ENCODE measurements at regions not wholly inside any gene's neighbourhood (a gene's known extent, or its start where the extent isn't known, plus 50 kb on each side); places are given as distances from the start of the nearest gene placed in this dataset.
"Not testable (repeated sequence)": the region's sequence is repeated elsewhere in the genome, so short reads cannot be mapped to it uniquely, and the experiment has no call there.

GRCh38 chr1:172941471-172941870 lies 109.3 kb downstream of the TNFSF18 start:
- Histone ChIP-seq H3K79me2 (ENCODE audit: control insufficient read depth, insufficient read depth, low read length) (no peaks in the 10 kb centered on the region), H3K27me3 (ENCODE audit: control insufficient read depth, extremely low read depth, insufficient read depth, low read length) (no peaks in the 10 kb centered on the region), H3K4me1 (ENCODE audit: control insufficient read depth, extremely low read depth, insufficient read depth, low read length) (peaks cover 4% of the 10 kb centered on the region), H3K36me3 (ENCODE audit: control insufficient read depth in 2 of 2, extremely low read depth in 1 of 2, insufficient read depth in 2 of 2, low read length in 2 of 2) (no peaks in the 10 kb centered on the region), H4K20me1 (ENCODE audit: control insufficient read depth, extremely low read depth, insufficient read depth, low read length) (no peaks in the 10 kb centered on the region), H3K9ac (ENCODE audit: control insufficient read depth, extremely low read depth, insufficient read depth, low read length) (no peak overlapping the region), H3K9me1 (ENCODE audit: control insufficient read depth, extremely low read depth, insufficient read depth, low read length) (no peaks in the 10 kb centered on the region), H2AFZ (ENCODE audit: control insufficient read depth, low read length) (no peak overlapping the region), H3K9me3 (ENCODE audit: control insufficient read depth, low read depth, low read length) (no peaks in the 10 kb centered on the region), H3K4me3 (ENCODE audit: control insufficient read depth in 2 of 3, extremely low read depth in 1 of 3, insufficient read depth in 2 of 3, low read depth in 1 of 3, low read length in 3 of 3) (no peak overlapping the region), H3K27ac (ENCODE audit: control insufficient read depth, insufficient read depth, low read length) (no peak overlapping the region), H3K4me2 (ENCODE audit: control insufficient read depth, extremely low read depth, insufficient read depth, low read depth, low read length) (no peak overlapping the region)
- DNase-seq (ENCODE audit: low read depth, low spot score) (no peak), FAIRE-seq (no peak)
- dilution Hi-C loops (cut with MboI; ENCODE audit: extremely low pct_ligation_motif_present, low sequenced_read_pairs) = no loop called here
- TF ChIP-seq EZH2 (IDR thresholded peaks at IDR 0.05; ENCODE audit: low read length) = no peak
- no peak for TF ChIP-seq CTCF (optimal IDR thresholded peaks at IDR 0.05 in 1 of 3, IDR thresholded peaks at IDR 0.05 in 1 of 3, conservative IDR thresholded peaks at IDR 0.05 in 1 of 3; ENCODE audit: extremely low read depth in 1 of 3, insufficient read depth in 2 of 3, low read length in 3 of 3)

GRCh38 chr1:172941945-172942344 lies 108.8 kb downstream of the TNFSF18 start:
- Histone ChIP-seq H3K4me2 (ENCODE audit: control insufficient read depth, extremely low read depth, insufficient read depth, low read depth, low read length) (no peak overlapping the region), H3K9me1 (ENCODE audit: control insufficient read depth, extremely low read depth, insufficient read depth, low read length) (no peaks in the 10 kb centered on the region), H3K9me3 (ENCODE audit: control insufficient read depth, low read depth, low read length) (no peaks in the 10 kb centered on the region), H3K36me3 (ENCODE audit: control insufficient read depth in 2 of 2, extremely low read depth in 1 of 2, insufficient read depth in 2 of 2, low read length in 2 of 2) (no peaks in the 10 kb centered on the region), H3K9ac (ENCODE audit: control insufficient read depth, extremely low read depth, insufficient read depth, low read length) (no peak overlapping the region), H3K4me1 (ENCODE audit: control insufficient read depth, extremely low read depth, insufficient read depth, low read length) (peaks cover 4% of the 10 kb centered on the region), H3K27me3 (ENCODE audit: control insufficient read depth, extremely low read depth, insufficient read depth, low read length) (no peaks in the 10 kb centered on the region), H4K20me1 (ENCODE audit: control insufficient read depth, extremely low read depth, insufficient read depth, low read length) (no peaks in the 10 kb centered on the region), H3K4me3 (ENCODE audit: control insufficient read depth in 2 of 3, extremely low read depth in 1 of 3, insufficient read depth in 2 of 3, low read depth in 1 of 3, low read length in 3 of 3) (no peak overlapping the region), H2AFZ (ENCODE audit: control insufficient read depth, low read length) (no peak overlapping the region), H3K79me2 (ENCODE audit: control insufficient read depth, insufficient read depth, low read length) (no peaks in the 10 kb centered on the region), H3K27ac (ENCODE audit: control insufficient read depth, insufficient read depth, low read length) (no peak overlapping the region)
- DNase-seq (ENCODE audit: low read depth, low spot score) = no peak
- dilution Hi-C loops (cut with MboI; ENCODE audit: extremely low pct_ligation_motif_present, low sequenced_read_pairs) = no loop called here
- FAIRE-seq = no peak
- no peak for TF ChIP-seq EZH2 (IDR thresholded peaks at IDR 0.05; ENCODE audit: low read length)

GRCh38 chr1:172943138-172943537 lies 107.6 kb downstream of the TNFSF18 start:
- H3K9me1 ChIP-seq (ENCODE audit: control insufficient read depth, extremely low read depth, insufficient read depth, low read length); H3K4me3 ChIP-seq (ENCODE audit: control insufficient read depth in 2 of 3, extremely low read depth in 1 of 3, insufficient read depth in 2 of 3, low read depth in 1 of 3, low read length in 3 of 3); H3K36me3 ChIP-seq (ENCODE audit: control insufficient read depth in 2 of 2, extremely low read depth in 1 of 2, insufficient read depth in 2 of 2, low read length in 2 of 2); H4K20me1 ChIP-seq (ENCODE audit: control insufficient read depth, extremely low read depth, insufficient read depth, low read length); H3K9me3 ChIP-seq (ENCODE audit: control insufficient read depth, low read depth, low read length); dilution Hi-C loops (cut with MboI; ENCODE audit: extremely low pct_ligation_motif_present, low sequenced_read_pairs); H2AFZ ChIP-seq (ENCODE audit: control insufficient read depth, low read length); DNase-seq (ENCODE audit: low read depth, low spot score); H3K27me3 ChIP-seq (ENCODE audit: control insufficient read depth, extremely low read depth, insufficient read depth, low read length); H3K27ac ChIP-seq (ENCODE audit: control insufficient read depth, insufficient read depth, low read length); FAIRE-seq; H3K79me2 ChIP-seq (ENCODE audit: control insufficient read depth, insufficient read depth, low read length); H3K4me1 ChIP-seq (ENCODE audit: control insufficient read depth, extremely low read depth, insufficient read depth, low read length); H3K4me2 ChIP-seq (ENCODE audit: control insufficient read depth, extremely low read depth, insufficient read depth, low read depth, low read length); H3K9ac ChIP-seq (ENCODE audit: control insufficient read depth, extremely low read depth, insufficient read depth, low read length): not testable (repeated sequence)
